DOHH2 (cell line): ENCODE measurements at regions not wholly inside any gene's neighbourhood (a gene's known extent, or its start where the extent isn't known, plus 50 kb on each side); places are given as distances from the start of the nearest gene placed in this dataset.

ENCODE experiments used
- EZH2phosphoT487 ChIP-seq: fragments of 200-600 bp; sonication (generic); IDR thresholded peaks from 2 replicates; pipeline ENCODE4 v1.6.1; 2017; ENCODE audit warnings: borderline replicate concordance, mild to moderate bottlenecking, antibody characterized with exemption, low read length, moderate library complexity, mixed read lengths
- TF ChIP-seq, protein P1 (sequence below): fragments of 200-600 bp; sonication (generic); IDR thresholded peaks from one replicate; pipeline ENCODE4 v1.5.1; 2014; ENCODE audit warnings: antibody characterized with exemption, mild to moderate bottlenecking, low read depth, low read length; ENCODE audit not compliant: poor library complexity, severe bottlenecking

DNA sequence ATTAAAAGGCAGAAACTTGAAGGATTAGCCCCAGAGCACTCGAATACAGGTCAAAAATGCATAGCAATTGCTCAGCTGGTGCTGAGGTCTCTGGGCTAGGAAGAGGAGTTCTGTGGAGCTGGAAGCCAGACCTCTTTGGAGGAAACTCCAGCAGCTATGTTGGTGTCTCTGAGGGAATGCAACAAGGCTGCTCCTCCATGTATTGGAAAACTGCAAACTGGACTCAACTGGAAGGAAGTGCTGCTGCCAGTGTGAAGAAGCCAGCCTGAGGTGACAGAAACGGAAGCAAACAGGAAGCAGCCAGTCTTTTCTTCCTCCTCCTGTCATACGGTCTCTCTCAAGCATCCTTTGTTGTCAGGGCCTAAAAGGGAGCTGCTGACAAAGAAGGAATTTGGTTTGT is 233.4 kb upstream of the FGGY start:
- TF ChIP-seq, protein P1, sequence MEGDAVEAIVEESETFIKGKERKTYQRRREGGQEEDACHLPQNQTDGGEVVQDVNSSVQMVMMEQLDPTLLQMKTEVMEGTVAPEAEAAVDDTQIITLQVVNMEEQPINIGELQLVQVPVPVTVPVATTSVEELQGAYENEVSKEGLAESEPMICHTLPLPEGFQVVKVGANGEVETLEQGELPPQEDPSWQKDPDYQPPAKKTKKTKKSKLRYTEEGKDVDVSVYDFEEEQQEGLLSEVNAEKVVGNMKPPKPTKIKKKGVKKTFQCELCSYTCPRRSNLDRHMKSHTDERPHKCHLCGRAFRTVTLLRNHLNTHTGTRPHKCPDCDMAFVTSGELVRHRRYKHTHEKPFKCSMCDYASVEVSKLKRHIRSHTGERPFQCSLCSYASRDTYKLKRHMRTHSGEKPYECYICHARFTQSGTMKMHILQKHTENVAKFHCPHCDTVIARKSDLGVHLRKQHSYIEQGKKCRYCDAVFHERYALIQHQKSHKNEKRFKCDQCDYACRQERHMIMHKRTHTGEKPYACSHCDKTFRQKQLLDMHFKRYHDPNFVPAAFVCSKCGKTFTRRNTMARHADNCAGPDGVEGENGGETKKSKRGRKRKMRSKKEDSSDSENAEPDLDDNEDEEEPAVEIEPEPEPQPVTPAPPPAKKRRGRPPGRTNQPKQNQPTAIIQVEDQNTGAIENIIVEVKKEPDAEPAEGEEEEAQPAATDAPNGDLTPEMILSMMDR, result no peak
- TF ChIP-seq EZH2phosphoT487, result no peak
